Gastroesophageal sphincter (tissue), 4 donors: ENCODE measurements at regions not wholly inside any gene's neighbourhood (a gene's known extent, or its start where the extent isn't known, plus 50 kb on each side); places are given as distances from the start of the nearest gene placed in this dataset.

Experiments
- ATAC-seq: fragments of 150-250 bp; one replicate; pipeline ENCODE4 v1.9.1; 2016; ENCODE audit warnings: mild to moderate bottlenecking, moderate library complexity
- H3K27ac ChIP-seq, 4 donors: fragments of 200-600 bp; sonication (generic) in 3 of 4; 1 replicate in 3 of 4; 2 replicates in 1 of 4; pipeline ENCODE4 v1.5.1; 2016 to 2019
- H3K27me3 ChIP-seq: fragments of 200-600 bp; sonication (generic); one replicate; pipeline ENCODE4 v1.5.1; 2019
- H3K36me3 ChIP-seq, 2 donors: fragments of 200-600 bp; sonication (generic); one replicate each; pipeline ENCODE4 v1.5.1; 2019; ENCODE audit warnings: control low read depth in 1 of 2
- H3K4me1 ChIP-seq, 3 donors: fragments of 200-600 bp; sonication (generic); 1 replicate in 2 of 3; 2 replicates in 1 of 3; pipeline ENCODE4 v1.5.1; 2016 to 2019; ENCODE audit warnings: control low read depth in 2 of 3
- H3K4me3 ChIP-seq, 2 donors: fragments of 200-600 bp; sonication (generic); one replicate each; pipeline ENCODE4 v1.5.1; 2019; ENCODE audit warnings: mild to moderate bottlenecking in 1 of 2, moderate library complexity in 1 of 2
- H3K9me3 ChIP-seq, 3 donors: fragments of 200-600 bp; sonication (generic); one replicate each; pipeline ENCODE4 v1.5.1; 2017 to 2019; ENCODE audit warnings: control low read depth in 2 of 3
- EP300 ChIP-seq: sonication (generic); formaldehyde crosslinking; IDR thresholded peaks from one replicate; pipeline ENCODE4 v1.6.1; 2017; ENCODE audit warnings: antibody characterized with exemption, mild to moderate bottlenecking
- POLR2A ChIP-seq, 2 donors: fragments of 450-650 bp; IDR thresholded peaks; one replicate each; pipeline ENCODE4 v1.6.1; 2017; ENCODE audit warnings: antibody characterized with exemption in 2 of 2, mild to moderate bottlenecking in 2 of 2, moderate library complexity in 1 of 2
- POLR2AphosphoS5 ChIP-seq: sonication (generic); formaldehyde crosslinking; IDR thresholded peaks from one replicate; pipeline ENCODE4 v1.6.1; 2017; ENCODE audit warnings: antibody characterized with exemption
- WGBS, 2 donors: methylation state at CpG; one replicate each; pipeline ENCODE4 v1.1.5; 2018; ENCODE audit warnings: low coverage in 1 of 2; 5-methylcytosine and 5-hydroxymethylcytosine counted together
- TF ChIP-seq, protein P1 (sequence below), 4 experiments: fragments of 200-600 bp in 2 of 4; fragments of 450-650 bp in 2 of 4; sonication (generic) in 1 of 4; IDR thresholded peaks; one replicate each; pipeline ENCODE4 v1.5.1; 2017 to 2019; ENCODE audit warnings: antibody characterized with exemption in 4 of 4, mild to moderate bottlenecking in 2 of 4, moderate library complexity in 2 of 4

DNA sequence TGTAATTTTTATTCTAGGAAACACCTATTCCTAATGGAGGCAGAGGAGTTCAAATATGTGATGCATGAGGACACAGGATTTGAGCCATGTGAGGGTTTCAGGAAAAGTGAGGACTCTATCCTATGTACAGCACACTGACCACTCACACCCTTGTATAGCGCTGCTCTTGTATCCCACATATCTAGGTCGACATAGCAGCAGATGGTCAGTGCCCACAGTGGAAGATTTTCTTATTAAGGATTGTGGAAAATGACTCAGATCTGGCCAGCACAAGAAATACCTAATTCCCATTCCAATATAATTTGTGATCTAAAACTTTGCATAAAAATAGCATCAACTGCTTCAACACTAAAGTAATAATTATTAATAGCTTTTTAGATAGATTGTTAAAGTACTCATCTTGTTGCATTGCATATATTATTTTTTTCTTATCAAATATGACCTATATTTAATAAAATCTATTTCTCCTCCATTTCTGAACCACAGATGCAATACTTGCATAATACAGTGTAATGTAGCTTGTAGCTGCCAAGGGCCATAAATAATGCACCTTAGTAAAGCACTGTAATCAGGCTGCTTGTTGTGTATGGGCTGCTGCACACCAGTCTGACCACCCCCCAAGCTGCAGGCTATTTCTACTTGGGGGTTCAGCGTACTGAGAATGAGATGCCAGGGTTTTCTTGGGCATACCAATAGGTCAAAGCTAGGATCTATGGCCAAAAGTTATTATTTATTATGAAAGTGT lies 442.2 kb upstream of the CWC22 start:
- H3K27me3 ChIP-seq, result no peaks in the 10 kb centered on the region
- H3K4me1 ChIP-seq, result no peaks in the 10 kb centered on the region
- WGBS, 2 donors, result 72 to 84% methylated on average over 2 to 3 of the region's 3 CpGs
- H3K9me3 ChIP-seq, result no peaks in the 10 kb centered on the region
- no peaks in the 10 kb centered on the region for H3K36me3 ChIP-seq
- no peak overlapping the region for H3K4me3 ChIP-seq
- H3K27ac ChIP-seq, result no peak overlapping the region
- ATAC-seq, result no peak
- TF ChIP-seq POLR2A (IDR thresholded peaks at IDR 0.05), result no peak
- TF ChIP-seq, protein P1, sequence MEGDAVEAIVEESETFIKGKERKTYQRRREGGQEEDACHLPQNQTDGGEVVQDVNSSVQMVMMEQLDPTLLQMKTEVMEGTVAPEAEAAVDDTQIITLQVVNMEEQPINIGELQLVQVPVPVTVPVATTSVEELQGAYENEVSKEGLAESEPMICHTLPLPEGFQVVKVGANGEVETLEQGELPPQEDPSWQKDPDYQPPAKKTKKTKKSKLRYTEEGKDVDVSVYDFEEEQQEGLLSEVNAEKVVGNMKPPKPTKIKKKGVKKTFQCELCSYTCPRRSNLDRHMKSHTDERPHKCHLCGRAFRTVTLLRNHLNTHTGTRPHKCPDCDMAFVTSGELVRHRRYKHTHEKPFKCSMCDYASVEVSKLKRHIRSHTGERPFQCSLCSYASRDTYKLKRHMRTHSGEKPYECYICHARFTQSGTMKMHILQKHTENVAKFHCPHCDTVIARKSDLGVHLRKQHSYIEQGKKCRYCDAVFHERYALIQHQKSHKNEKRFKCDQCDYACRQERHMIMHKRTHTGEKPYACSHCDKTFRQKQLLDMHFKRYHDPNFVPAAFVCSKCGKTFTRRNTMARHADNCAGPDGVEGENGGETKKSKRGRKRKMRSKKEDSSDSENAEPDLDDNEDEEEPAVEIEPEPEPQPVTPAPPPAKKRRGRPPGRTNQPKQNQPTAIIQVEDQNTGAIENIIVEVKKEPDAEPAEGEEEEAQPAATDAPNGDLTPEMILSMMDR (IDR thresholded peaks at IDR 0.05), result no peak
- no peak for TF ChIP-seq POLR2AphosphoS5
- TF ChIP-seq EP300, result no peak

DNA sequence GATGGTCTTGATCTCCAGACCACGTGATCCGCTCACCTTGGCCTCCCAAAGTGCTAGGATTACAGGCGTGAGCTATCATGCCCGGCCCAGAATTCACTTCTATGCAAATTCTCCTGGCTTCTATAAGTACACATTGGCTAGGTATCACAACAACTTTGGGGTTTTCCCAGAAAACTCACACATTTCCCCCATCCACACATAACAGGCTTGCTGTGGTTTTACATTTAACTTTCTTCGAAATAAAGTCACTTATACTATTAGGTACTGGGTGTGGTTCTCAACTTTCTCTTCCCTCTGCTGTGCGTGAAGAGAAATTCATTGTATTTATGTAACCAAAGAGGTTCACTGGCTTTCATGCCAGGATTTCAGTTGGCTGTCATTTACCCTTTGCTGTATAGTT lies 439.4 kb upstream of the CWC22 start:
- no peak for TF ChIP-seq EP300
- no peak for TF ChIP-seq POLR2AphosphoS5
- H3K9me3 ChIP-seq, result no peaks in the 10 kb centered on the region
- 96 to 97% methylated on average over 4 to 6 of the region's 6 CpGs for WGBS, 2 donors
- no peak for ATAC-seq
- no peaks in the 10 kb centered on the region for H3K4me1 ChIP-seq
- no peaks in the 10 kb centered on the region for H3K36me3 ChIP-seq
- no peaks in the 10 kb centered on the region for H3K27me3 ChIP-seq
- H3K4me3 ChIP-seq, result no peak overlapping the region
- H3K27ac ChIP-seq, result no peak overlapping the region

DNA sequence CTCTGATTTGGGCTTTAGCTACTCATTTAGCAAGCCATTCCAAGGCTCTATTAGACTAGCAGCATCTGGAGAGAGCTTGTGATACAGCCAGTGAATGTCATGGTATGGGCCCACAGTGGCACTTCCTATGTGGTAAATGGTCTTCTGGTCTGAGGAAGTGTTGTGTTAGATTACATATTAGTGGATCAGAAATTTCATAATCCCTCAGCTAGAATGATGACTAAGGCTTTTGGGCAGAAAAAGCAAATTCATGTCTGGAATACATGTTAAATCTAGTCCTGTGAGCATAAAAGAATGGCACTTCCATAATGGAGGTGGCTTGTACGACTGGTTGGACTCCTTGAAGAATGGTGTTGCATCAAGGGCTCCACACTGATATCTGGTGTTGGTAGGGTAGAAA lies 436.8 kb upstream of the CWC22 start:
- Histone ChIP-seq H3K4me3 (no peak overlapping the region), H3K27me3 (no peaks in the 10 kb centered on the region), H3K4me1 (no peaks in the 10 kb centered on the region), H3K36me3 (no peaks in the 10 kb centered on the region), H3K27ac (no peak overlapping the region), H3K9me3 (no peaks in the 10 kb centered on the region)
- ATAC-seq, result no peak
- 14 to 46% methylated on average over 1 of the region's 1 CpG for WGBS, 2 donors
- no peak for TF ChIP-seq POLR2AphosphoS5
- TF ChIP-seq, protein P1 (IDR thresholded peaks at IDR 0.05), result no peak
- TF ChIP-seq POLR2A (IDR thresholded peaks at IDR 0.05), result no peak
- TF ChIP-seq EP300, result no peak

DNA sequence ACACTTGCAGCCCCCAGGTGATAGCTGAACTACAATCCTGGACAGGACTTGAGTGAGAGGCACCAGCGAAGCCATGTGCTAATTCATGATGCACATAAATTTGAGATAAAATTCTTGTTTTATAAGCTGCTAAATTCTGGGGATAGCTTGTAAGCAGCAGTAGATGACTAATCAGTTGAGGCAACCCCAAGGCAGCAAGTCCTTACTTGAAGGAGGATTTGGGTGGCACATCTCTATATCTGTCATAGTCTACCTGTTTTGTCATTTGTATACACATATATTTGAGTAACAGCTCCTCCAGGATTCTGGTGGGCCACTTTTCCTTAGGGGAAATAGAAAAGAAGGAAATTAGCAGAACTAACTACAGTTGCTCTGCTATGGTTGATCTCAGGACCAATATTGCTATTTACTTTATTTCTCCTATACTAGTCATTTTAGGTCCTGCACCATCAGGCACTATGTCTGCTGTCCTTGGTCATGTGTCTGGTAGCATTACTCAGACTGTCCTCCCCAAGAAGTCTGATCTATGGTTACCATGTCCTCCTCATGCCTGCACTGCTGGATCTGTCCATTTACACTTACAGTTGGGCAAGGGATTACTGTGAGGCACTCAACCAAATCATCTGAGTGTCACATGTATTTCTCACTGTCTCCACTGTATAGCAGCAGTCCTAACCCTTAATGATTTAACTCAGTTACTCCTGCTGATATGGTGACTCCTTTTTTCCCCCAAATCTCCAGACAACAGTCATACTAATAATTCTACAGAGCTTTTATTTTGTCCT lies 436.0 kb upstream of the CWC22 start:
- Histone ChIP-seq H3K27me3 (no peaks in the 10 kb centered on the region), H3K36me3 (no peaks in the 10 kb centered on the region), H3K4me1 (no peaks in the 10 kb centered on the region), H3K4me3 (no peak overlapping the region), H3K27ac (no peak overlapping the region), H3K9me3 (no peaks in the 10 kb centered on the region)
- TF ChIP-seq, protein P1 (IDR thresholded peaks at IDR 0.05), result no peak
- TF ChIP-seq EP300, result no peak
- TF ChIP-seq POLR2AphosphoS5, result no peak
- TF ChIP-seq POLR2A (IDR thresholded peaks at IDR 0.05), result no peak
- no peak for ATAC-seq
- WGBS, 2 donors, result no CpG with 5 or more reads among the region's 1 CpG

DNA sequence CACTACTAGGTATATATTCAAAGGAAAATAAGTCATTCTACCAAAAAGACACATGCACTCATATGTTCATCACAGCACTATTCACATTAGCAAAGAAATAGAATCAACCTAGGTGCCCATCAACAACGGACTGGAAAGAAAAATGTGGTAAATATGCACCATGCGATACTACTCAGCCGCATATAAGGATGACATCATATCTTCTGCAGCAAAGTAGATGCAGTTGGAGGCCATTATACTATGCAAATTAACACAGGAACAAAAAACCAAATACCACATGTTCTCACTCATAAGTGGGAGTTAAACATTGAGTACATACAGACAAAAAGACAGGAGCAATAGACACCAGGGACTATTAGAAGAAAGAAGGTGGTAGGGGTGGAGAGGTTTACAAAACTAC lies 412.1 kb upstream of the CWC22 start:
- no peak overlapping the region for H3K4me3 ChIP-seq
- H3K27ac ChIP-seq, result no peak overlapping the region
- H3K9me3 ChIP-seq, result no peaks in the 10 kb centered on the region
- no peaks in the 10 kb centered on the region for H3K36me3 ChIP-seq
- 95% methylated on average over 3 of the region's 3 CpGs; no CpG with 5 or more reads in 1 of the 2 donors for WGBS, 2 donors
- H3K4me1 ChIP-seq, result no peaks in the 10 kb centered on the region
- TF ChIP-seq POLR2A (IDR thresholded peaks at IDR 0.05) (no peak), EP300 (no peak), POLR2AphosphoS5 (no peak)
- TF ChIP-seq, protein P1 (IDR thresholded peaks at IDR 0.05), result no peak
- no peaks in the 10 kb centered on the region for H3K27me3 ChIP-seq
- ATAC-seq, result no peak
